H1 (cell line): ENCODE measurements at regions not wholly inside any gene's neighbourhood (a gene's known extent, or its start where the extent isn't known, plus 50 kb on each side); places are given as distances from the start of the nearest gene placed in this dataset.

Experiments
- ASH2L ChIP-seq: fragments of 200-600, 300-600 bp; sonication (generic); IDR thresholded peaks from one replicate; pipeline ENCODE4 v1.7.1; 2017; ENCODE audit warnings: low read length
- BACH1 ChIP-seq: IDR thresholded peaks from 2 replicates; pipeline ENCODE4 v1.6.1; 2012; ENCODE audit warnings: low read length, improper control_type of control experiment
- CEBPB ChIP-seq: IDR thresholded peaks from 2 replicates; pipeline ENCODE4 v1.6.1; 2012; ENCODE audit warnings: low read depth, low read length
- CHD1 ChIP-seq: IDR thresholded peaks from 2 replicates; pipeline ENCODE4 v1.6.1; 2012; ENCODE audit warnings: low read depth, low read length, improper control_type of control experiment
- SP1 ChIP-seq: IDR thresholded peaks from 2 replicates; pipeline ENCODE4 v1.6.1; 2011; ENCODE audit warnings: low read depth, low read length
- TBP ChIP-seq: IDR thresholded peaks from 2 replicates; pipeline ENCODE4 v1.6.1; 2011; ENCODE audit warnings: low read depth, low read length, improper control_type of control experiment
- TF ChIP-seq, protein P1 (sequence below): fragments of 300-600 bp; sonication (generic); IDR thresholded peaks from 2 replicates; pipeline ENCODE4 v1.7.1; 2012; ENCODE audit warnings: low read length, moderate library complexity, mild to moderate bottlenecking, inconsistent platforms; ENCODE audit not compliant: insufficient replicate concordance

DNA sequence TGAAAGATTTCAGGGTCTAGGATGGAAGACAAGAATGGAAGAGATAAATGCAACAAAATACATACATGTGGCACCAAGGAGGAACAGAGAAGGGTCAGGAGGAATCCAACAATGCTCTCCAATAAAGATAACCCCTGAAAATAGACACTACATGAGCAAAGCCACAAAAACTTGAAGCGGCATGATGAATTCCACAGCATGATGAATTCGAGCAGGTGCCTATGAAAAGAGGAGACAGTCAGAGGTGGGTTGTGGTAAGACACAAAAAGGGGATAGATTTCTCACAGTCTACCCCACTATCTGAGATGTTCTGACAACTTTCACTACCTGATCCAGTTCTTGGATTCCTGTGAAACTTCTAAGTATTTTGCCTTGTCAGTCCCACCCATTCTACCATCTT, 81.5 kb upstream of the PAPPA start (continued):
- TF ChIP-seq, protein P1, sequence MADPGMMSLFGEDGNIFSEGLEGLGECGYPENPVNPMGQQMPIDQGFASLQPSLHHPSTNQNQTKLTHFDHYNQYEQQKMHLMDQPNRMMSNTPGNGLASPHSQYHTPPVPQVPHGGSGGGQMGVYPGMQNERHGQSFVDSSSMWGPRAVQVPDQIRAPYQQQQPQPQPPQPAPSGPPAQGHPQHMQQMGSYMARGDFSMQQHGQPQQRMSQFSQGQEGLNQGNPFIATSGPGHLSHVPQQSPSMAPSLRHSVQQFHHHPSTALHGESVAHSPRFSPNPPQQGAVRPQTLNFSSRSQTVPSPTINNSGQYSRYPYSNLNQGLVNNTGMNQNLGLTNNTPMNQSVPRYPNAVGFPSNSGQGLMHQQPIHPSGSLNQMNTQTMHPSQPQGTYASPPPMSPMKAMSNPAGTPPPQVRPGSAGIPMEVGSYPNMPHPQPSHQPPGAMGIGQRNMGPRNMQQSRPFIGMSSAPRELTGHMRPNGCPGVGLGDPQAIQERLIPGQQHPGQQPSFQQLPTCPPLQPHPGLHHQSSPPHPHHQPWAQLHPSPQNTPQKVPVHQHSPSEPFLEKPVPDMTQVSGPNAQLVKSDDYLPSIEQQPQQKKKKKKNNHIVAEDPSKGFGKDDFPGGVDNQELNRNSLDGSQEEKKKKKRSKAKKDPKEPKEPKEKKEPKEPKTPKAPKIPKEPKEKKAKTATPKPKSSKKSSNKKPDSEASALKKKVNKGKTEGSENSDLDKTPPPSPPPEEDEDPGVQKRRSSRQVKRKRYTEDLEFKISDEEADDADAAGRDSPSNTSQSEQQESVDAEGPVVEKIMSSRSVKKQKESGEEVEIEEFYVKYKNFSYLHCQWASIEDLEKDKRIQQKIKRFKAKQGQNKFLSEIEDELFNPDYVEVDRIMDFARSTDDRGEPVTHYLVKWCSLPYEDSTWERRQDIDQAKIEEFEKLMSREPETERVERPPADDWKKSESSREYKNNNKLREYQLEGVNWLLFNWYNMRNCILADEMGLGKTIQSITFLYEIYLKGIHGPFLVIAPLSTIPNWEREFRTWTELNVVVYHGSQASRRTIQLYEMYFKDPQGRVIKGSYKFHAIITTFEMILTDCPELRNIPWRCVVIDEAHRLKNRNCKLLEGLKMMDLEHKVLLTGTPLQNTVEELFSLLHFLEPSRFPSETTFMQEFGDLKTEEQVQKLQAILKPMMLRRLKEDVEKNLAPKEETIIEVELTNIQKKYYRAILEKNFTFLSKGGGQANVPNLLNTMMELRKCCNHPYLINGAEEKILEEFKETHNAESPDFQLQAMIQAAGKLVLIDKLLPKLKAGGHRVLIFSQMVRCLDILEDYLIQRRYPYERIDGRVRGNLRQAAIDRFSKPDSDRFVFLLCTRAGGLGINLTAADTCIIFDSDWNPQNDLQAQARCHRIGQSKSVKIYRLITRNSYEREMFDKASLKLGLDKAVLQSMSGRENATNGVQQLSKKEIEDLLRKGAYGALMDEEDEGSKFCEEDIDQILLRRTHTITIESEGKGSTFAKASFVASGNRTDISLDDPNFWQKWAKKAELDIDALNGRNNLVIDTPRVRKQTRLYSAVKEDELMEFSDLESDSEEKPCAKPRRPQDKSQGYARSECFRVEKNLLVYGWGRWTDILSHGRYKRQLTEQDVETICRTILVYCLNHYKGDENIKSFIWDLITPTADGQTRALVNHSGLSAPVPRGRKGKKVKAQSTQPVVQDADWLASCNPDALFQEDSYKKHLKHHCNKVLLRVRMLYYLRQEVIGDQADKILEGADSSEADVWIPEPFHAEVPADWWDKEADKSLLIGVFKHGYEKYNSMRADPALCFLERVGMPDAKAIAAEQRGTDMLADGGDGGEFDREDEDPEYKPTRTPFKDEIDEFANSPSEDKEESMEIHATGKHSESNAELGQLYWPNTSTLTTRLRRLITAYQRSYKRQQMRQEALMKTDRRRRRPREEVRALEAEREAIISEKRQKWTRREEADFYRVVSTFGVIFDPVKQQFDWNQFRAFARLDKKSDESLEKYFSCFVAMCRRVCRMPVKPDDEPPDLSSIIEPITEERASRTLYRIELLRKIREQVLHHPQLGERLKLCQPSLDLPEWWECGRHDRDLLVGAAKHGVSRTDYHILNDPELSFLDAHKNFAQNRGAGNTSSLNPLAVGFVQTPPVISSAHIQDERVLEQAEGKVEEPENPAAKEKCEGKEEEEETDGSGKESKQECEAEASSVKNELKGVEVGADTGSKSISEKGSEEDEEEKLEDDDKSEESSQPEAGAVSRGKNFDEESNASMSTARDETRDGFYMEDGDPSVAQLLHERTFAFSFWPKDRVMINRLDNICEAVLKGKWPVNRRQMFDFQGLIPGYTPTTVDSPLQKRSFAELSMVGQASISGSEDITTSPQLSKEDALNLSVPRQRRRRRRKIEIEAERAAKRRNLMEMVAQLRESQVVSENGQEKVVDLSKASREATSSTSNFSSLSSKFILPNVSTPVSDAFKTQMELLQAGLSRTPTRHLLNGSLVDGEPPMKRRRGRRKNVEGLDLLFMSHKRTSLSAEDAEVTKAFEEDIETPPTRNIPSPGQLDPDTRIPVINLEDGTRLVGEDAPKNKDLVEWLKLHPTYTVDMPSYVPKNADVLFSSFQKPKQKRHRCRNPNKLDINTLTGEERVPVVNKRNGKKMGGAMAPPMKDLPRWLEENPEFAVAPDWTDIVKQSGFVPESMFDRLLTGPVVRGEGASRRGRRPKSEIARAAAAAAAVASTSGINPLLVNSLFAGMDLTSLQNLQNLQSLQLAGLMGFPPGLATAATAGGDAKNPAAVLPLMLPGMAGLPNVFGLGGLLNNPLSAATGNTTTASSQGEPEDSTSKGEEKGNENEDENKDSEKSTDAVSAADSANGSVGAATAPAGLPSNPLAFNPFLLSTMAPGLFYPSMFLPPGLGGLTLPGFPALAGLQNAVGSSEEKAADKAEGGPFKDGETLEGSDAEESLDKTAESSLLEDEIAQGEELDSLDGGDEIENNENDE, result no peak
- no peak for TF ChIP-seq ASH2L
- TF ChIP-seq CHD1, result no peak
- TF ChIP-seq BACH1, result no peak
- no peak for TF ChIP-seq SP1
- no peak for TF ChIP-seq TBP
- no peak for TF ChIP-seq CEBPB
